ENCODE measurements at regions not wholly inside any gene's neighbourhood (a gene's known extent, or its start where the extent isn't known, plus 50 kb on each side); places are given as distances from the start of the nearest gene placed in this dataset.

GRCh38 chr11:95419915-95420314, 188.9 kb upstream of the SESN3 start:
- Histone ChIP-seq H3K56ac (ENCODE audit: insufficient read length, low read depth, low read length) (no peak overlapping the region), H3K79me1 (ENCODE audit: insufficient read depth, low read depth, low read length, poor library complexity, severe bottlenecking) (no peaks in the 10 kb centered on the region), H2AK5ac (ENCODE audit: insufficient read length, low read length) (no peak overlapping the region), H2BK120ac (ENCODE audit: low read depth, low read length, poor library complexity, severe bottlenecking) (no peak overlapping the region), H2BK15ac (ENCODE audit: low read depth, low read length) (no peak overlapping the region), H2BK5ac (ENCODE audit: insufficient read length, low read length) (no peak overlapping the region), H3K4me1 (ENCODE audit: insufficient read depth, low read length) (no peaks in the 10 kb centered on the region; the same call in 1 of the 2 replicates), H3K4ac (ENCODE audit: low read depth, low read length) (no peak overlapping the region), H3T11ph (ENCODE audit: low read length) (no peak overlapping the region), H3K9ac (ENCODE audit: extremely low read depth, insufficient read length, low read length) (no peak overlapping the region), H4K20me1 (ENCODE audit: control insufficient read depth, insufficient read depth, insufficient read length) (no peaks in the 10 kb centered on the region), H3K4me2 (ENCODE audit: insufficient read depth, insufficient read length, low read length) (no peak overlapping the region), H2BK20ac (ENCODE audit: low read depth, low read length, poor library complexity, severe bottlenecking) (no peak overlapping the region), H3K14ac (ENCODE audit: insufficient read depth, low read length) (no peak overlapping the region), H4K91ac (ENCODE audit: insufficient read length, low read depth, low read length) (no peak overlapping the region), H2AFZ (ENCODE audit: low read length) (no peak overlapping the region), H3K27ac (ENCODE audit: insufficient read length, low read depth, low read length) (no peak overlapping the region), H2BK12ac (ENCODE audit: insufficient read length, low read depth, low read length) (no peak overlapping the region), H4K5ac (ENCODE audit: insufficient read length, low read depth, low read length) (no peak overlapping the region), H3K79me2 (ENCODE audit: insufficient read depth, low read length) (no peaks in the 10 kb centered on the region), H3K23ac (ENCODE audit: insufficient read length, low read depth, low read length) (no peak overlapping the region), H3K27me3 (ENCODE audit: insufficient read depth, low read length) (no peaks in the 10 kb centered on the region), H3K9me3 (ENCODE audit: control insufficient read depth, low read depth, low read length) (no peaks in the 10 kb centered on the region), H3K18ac (ENCODE audit: insufficient read length, low read depth, low read length) (no peak overlapping the region), H4K8ac (replicated peaks; ENCODE audit: insufficient read length, low read depth, low read length) (no peak overlapping the region), H3K23me2 (ENCODE audit: insufficient read length, low read depth, low read length, poor library complexity, severe bottlenecking) (no peaks in the 10 kb centered on the region)
- Mint-ChIP-seq H3K36me3 (ENCODE audit: insufficient read depth in 1 of 3, low read depth in 3 of 3) (no peaks in the 10 kb centered on the region), H3K27ac (no peak overlapping the region), H3K9me3 (no peaks in the 10 kb centered on the region), H3K27me3 (ENCODE audit: low read depth) (no peaks in the 10 kb centered on the region; the same call in 1 of the 2 replicates), H3K4me3 (no peak overlapping the region), H3K4me1 (peaks cover 8 to 10% of the 10 kb centered on the region in 2 experiments)
- no peak for TF ChIP-seq CTCF (conservative IDR thresholded peaks at IDR 0.05)
- DNase-seq: no peak
- no CpG with 5 or more reads among the region's 2 CpGs for WGBS (ENCODE audit: extremely low coverage, insufficient read length, low lambda C conversion rate)
